Non-pigmented ciliary epithelial cell (primary cell): ENCODE measurements at regions not wholly inside any gene's neighbourhood (a gene's known extent, or its start where the extent isn't known, plus 50 kb on each side); places are given as distances from the start of the nearest gene placed in this dataset.
"Not testable (repeated sequence)": the region's sequence is repeated elsewhere in the genome, so short reads cannot be mapped to it uniquely, and the experiment has no call there.

Experiments used
- DNase-seq: peaks from one replicate; pipeline ENCODE4 v3.0.0-alpha.2; 2010; ENCODE audit warnings: low read depth

DNA sequence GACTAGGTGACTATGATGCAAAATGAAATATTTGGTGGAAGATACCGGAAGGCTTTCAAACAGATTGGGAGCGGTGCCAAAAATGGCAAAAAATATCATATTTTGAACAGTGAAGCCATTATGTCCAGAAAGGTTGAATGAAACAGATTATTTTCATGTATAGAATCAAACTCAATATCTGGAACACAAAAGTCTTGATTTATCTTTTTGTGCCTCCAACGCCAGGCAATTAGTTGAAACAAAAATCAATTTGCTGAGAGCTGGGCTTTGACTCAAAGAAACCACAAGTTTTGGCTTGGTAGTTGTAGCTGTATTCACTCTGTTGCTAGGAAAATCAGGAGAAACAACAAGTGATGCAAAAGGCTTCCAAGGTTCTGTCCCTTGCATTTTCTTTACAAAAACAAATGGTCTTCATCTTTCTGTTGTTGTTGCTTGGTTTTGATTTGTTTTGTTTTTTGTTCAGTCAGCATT is 421.7 kb upstream of the TYRP1 start:
- DNase-seq, result no peak

GRCh38 chr9:12272471-12273120 is 420.6 kb upstream of the TYRP1 start:
- DNase-seq, result no peak

GRCh38 chr9:12274577-12274976 is 418.6 kb upstream of the TYRP1 start:
- DNase-seq, result no peak

DNA sequence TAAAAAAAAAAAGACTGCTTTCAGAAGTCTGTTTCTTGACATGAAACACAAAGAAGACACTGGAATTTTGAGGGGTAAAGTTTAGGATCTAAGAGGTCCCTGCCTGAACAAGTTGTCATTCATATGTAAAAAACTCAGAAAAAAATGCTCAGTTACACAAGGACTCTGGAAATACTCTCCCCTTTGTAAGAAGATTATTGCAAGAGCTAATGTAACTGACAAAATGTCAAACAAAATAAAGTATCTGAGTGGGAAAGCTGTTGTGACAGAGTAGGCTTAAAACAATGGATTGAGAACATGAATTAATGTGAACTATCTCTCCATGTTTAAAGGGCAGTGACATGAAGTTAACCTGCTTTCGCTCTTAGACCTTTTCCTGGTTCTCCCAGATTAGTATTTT is 416.7 kb upstream of the TYRP1 start:
- DNase-seq, result no peak

DNA sequence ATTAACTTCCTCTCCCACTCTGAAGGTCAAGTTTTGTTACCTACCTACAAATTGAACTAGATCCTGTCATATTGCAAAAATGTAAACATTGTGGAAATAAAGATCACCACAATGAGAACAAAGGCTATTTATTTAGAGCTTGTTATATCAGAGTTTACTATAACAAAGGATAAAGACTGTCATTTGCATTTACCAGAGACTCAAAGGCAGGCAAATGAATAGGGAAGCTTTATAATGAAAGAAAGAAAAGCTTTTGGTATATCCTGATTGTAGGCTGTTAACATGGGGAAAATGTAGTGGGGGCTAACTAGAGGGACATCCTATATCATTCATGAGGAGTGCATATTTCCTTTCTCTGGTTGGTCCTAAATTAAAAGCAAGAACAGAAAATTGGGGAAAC is 403.5 kb upstream of the TYRP1 start:
- no peak for DNase-seq

GRCh38 chr9:12290166-12290869 is 402.9 kb upstream of the TYRP1 start:
- DNase-seq, result no peak

DNA sequence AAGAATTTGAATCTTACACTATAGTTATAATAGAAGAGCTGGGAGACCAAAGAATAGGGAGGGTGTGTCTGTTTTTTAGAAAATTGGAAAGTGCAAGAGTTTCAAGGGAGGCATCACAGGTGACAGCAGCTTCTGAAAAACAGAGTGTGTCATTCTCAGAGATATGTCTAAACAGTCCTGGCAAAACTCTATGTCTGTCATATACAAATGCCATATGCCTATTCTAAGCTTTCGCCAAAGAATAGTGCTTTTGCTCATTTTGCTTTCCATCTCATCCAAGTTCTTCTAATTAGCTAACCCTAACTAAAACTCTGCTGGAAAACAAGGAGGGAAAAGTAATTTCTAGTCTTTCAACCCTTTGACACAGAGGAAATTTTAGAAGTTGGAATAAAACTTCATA is 388.0 kb upstream of the TYRP1 start:
- no peak for DNase-seq

- DNase-seq, result no peak
Measured at GRCh38 chr9:12314589-12314988, 378.6 kb upstream of the TYRP1 start.

DNA sequence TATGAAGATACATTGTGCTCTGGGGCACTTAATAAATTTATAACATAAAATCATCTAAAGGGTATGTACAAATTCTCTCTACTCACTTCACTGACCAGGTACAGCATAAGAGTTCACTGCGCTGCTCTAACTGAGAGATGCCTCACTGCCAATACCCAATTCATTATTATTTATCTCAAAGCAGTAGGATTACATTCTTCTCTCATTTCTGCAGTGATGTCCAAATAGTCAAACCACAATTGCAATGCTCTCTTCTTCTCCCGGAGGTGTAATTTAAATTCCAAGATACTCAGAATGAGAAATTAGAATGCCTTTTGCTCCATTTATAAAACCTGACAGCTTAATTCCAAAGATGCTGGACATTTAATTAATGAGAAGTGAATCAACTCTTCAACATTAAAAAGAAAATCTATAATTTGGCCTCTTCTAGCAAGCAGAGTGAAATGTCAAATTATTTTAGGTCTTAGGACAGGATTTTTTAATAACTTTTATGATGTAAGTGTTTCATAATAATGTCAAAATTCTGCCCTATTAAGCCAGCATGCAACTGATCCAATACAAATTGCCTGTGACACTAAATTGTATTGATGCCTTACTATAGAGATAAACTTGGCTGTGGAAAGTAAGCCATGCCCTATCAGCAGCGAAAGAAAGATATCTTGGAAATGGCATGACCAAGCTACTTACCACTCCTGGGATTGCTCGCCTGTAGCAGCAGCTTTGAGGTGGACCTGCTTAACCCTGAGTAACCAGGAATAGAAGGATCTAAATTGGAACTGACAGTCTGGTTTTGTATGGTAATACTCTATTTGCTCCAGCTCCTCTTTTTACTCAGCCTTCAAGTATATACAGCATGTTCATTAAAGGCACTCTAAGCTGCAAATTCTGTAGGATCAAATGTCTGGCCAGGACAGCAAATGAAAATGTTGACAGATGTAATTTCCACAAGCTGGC is 374.2 kb upstream of the TYRP1 start:
- DNase-seq, result no peak

DNA sequence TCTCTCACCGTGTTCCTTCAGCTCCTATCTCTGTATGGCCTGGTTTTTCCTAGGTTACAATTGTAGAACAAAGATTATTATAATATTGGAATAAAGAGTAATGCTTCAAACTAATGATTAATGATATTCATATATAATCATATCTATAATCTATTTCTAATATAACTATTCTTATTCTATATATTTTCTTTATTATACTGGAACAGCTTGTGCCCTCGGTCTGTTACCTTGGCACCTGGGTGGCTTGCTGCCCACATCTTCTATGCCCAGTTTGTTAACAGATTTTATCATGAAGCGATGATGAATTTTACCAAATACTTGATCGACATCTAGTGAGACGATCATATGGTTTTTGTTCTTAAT is 363.6 kb upstream of the TYRP1 start:
- no peak for DNase-seq

GRCh38 chr9:12333966-12334365 is 359.2 kb upstream of the TYRP1 start:
- DNase-seq, result not testable (repeated sequence)

- DNase-seq, result no peak
Measured at GRCh38 chr9:12350775-12351174, 342.4 kb upstream of the TYRP1 start.

GRCh38 chr9:12351293-12352044 is 341.7 kb upstream of the TYRP1 start:
- DNase-seq, result no peak

- DNase-seq, result no peak
Measured at GRCh38 chr9:12352045-12352315, 341.2 kb upstream of the TYRP1 start.

- no peak for DNase-seq
Measured at GRCh38 chr9:12363439-12363838, 329.7 kb upstream of the TYRP1 start.

DNA sequence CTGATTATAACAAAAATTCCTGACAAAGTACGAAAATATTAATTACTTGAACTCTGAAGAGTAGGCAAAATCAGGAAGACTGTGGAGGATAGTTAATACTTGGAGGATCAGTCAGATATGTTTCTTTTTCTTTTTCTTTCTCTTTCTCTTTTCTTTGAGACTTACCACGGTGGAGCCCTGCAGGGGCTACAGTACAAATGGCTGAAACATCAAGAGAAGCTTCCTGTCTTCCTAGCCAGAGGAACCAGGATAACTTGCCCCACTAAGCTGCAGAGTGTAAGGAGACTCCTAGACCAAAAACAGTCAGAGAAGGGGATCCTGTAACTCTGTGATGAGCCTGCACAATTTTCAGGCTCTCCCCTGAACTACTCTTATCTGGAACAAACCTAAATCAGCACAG is 324.6 kb upstream of the TYRP1 start:
- DNase-seq, result no peak

GRCh38 chr9:12391839-12392509 is 301.2 kb upstream of the TYRP1 start:
- DNase-seq, result no peak

DNA sequence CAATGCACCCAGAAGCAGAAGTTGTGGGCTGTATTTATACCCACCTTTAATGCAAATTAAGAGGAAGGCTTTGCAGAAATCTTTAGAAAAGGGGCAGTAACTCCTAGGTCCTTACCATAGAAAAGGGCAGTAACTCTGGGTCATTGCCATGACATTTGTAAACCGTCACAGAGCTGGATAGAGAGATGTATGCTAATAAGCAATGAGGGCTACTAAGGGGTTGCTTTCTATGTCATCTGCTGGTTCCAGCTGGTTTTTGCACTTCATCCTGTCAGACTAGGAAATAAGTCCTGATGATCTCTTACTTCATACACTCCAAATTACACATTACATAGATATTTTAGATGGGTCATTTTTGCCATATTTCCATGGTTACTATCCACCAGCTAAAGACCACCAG is 299.1 kb upstream of the TYRP1 start:
- DNase-seq, result no peak

DNA sequence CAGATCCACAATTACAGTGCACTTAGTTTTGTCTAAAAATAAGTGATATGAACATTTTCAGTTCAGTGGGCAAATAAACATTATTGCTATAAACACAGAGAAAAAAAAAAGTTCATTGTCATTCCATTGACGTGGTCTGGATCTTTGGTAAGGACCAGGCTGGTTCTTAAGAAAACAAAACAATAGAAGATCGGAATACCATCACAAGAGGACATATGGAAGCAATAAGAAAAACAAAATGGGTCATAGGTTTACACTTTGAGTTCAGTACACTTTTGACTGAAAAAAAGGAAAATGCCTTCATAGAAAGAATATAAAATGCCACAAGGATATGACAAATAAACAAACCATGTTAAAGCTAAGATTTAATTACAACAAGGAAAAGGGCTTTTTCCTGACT is 289.5 kb upstream of the TYRP1 start:
- no peak for DNase-seq

GRCh38 chr9:12413986-12414385 is 279.2 kb upstream of the TYRP1 start:
- DNase-seq, result no peak

- DNase-seq, result no peak
Measured at GRCh38 chr9:12414514-12414913, 278.7 kb upstream of the TYRP1 start.

GRCh38 chr9:12415361-12415760 is 277.8 kb upstream of the TYRP1 start:
- no peak for DNase-seq
